ENCODE measurements at regions not wholly inside any gene's neighbourhood (a gene's known extent, or its start where the extent isn't known, plus 50 kb on each side); places are given as distances from the start of the nearest gene placed in this dataset.
"Not testable (repeated sequence)": the region's sequence is repeated elsewhere in the genome, so short reads cannot be mapped to it uniquely, and the experiment has no call there.

DNA sequence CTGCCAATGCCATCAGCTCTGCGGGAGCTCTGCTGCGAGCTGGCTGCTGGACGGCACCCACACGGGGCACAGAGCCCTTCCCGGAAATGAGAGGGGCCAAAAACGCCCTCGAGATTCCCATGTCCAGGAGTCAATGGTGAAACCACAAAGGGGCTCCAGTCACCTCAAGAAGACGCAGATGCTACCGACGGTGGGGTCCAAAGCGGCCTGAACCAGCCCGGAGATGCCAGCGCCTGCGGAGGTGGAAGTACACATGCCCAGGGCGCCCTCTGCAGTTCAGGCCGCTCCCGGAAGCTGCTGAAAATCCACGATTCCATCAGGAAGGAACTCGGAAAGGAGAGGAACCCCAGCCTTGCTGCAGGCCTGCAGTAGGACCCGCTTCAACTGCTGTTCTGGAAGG, 82.4 kb upstream of the SELENOP start:
- no peak for DNase-seq (ENCODE audit: low spot score)

DNA sequence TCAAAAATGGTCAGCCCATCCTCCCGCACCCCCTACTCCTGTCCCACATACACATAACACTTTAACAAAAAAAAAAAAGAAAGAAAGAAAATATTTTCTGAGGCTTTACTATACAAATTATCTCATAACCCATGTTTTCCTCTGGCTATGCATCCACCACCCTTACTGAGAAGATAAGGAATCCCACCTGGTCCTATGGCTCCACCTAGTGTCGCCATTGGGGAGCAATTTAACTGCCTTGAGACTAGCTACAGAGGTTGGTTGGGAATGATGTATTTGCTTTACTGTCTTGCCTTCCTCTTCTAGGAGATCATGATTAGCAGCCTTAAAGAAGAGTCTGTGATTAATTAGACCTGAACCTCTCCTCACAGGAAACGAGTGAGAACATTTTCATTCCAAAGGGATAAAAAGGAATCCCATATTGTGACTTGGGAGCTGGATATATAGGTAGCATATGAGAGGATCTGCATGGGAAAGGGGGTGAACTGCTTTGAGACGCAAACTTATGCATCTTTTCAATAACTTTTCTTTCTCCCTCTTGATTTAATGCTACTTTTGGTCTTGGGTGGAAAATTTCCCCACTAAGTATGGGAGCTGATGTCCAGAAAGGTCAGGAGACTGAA, 77.7 kb upstream of the SELENOP start:
- DNase-seq (ENCODE audit: low spot score), result peak; percentile 67

DNA sequence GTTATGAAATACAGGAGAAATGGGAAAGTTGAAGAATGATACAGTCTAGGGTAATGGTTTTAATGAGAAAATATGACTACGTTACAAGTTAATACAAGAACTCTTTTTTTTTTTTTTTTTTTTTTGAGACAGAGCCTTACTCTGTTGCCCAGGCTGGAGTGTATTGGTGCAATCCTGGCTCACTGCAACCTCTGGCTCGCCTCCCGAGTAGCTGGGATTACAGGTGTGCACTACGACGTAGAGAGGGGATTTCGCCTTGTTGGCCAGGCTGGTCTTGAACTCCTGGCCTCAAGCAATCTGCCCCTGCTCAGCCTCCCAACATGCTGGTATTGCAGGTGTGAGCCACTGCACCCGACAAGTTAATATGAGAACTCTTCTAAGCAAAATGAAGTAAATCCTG, 77.1 kb upstream of the SELENOP start:
- no peak for DNase-seq (ENCODE audit: low spot score)

DNA sequence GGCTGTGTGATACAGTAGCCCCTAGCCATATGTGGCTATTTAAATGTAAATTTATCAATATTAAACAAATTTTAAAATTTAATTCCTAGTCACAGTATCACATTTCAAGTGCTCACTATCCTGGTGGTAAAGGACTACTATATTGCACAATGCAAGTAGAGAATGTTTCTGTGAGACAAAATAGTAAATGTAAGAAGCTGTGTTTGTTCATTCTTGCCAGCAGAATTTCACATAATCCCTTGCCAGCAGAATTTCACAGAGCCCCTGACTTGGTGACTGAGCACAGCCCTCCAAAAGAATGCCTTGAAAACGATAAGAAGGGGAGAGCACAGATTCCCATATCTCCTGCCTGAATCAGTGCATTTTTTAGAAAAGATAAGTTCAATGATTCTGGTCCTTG, 75.9 kb upstream of the SELENOP start:
- DNase-seq (ENCODE audit: low spot score), result no peak

DNA sequence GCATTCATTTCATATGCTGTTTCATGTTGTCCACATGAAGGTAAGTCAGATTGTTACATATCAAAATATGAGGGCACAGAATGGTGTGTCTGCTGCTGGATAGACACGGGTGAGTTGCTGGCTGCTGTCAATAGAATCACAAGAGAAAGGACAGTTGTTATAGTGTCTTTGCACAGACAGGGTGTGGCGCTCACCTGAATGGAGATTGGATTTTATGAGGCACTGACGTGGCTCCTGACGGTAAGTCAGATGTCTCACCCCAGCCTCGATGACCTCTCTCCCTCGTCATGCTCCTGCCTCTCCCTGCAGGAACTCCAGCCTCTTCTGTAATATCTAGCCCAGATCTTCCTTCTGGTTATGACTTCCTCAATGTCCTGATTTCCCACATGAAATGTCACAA, 75.4 kb upstream of the SELENOP start:
- no peak for DNase-seq (ENCODE audit: low spot score)

DNA sequence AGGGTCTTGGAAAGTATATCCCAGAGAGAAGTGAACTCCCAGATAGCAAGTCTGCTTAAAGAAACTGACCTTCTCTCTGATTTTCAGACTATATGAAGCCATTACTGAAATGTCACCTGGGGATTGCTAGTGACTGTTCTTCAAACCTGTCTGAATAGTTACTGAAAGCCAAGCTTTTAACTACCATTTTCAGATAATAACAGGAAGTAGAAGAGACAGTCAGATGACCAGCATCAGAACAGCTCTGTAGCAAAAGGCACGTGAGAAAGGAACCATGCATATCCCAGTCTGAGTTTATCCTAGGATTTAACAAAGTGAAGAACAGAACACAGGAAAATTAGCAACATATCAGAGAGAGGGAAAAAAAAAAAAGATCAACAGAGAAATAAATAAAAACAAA, 74.9 kb upstream of the SELENOP start:
- no peak for DNase-seq (ENCODE audit: low spot score)

DNA sequence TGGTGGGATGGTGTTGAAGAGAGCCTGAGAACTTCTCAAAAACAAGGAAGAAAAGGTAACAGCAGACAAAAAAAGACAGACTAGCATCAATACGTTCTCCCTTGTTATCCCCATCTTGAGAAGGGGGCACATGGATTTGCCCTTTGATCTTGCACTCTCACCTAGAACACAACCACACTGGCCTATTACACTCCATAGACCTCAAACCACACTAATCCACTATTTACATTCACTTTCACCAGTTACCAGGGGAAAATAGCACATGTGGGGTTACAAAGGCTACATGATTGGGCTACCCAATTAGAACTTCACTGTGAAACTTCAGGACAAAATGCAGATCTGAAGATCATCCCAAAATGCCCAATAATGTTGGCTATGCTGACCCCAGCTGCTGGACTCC, 72.6 kb upstream of the SELENOP start:
- no peak for DNase-seq (ENCODE audit: low spot score)

DNA sequence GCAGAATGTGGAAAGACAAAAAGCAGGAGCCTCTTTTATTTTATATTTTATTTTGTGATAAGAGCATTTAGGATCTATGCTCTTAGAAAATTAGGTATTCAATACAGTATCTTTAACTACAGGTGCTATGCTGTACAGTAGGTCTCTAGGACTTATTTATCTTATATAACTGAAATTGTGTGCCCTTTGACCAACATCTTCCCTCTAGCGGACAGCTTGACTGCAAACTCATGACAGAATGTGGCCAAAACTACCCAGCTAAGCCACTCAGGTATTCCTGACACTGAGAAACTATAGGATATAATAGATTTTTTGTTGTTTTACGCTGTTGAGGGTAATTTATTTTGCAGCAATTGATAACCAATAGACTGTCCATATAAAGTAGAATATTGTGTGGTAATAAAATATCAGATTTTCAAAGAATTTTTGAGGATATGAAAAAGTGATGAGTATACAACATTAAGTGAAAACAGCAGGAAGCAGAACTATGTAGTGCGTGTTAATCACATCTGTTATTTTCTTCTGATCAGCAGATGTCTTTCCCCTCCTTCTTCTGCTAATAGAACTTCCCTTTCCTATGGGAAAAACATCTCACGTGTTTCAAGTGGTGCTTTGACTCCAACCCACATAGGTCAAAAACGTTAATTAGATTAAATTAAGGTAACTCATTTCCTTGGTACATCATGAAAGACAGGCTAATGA, 69.9 kb upstream of the SELENOP start:
- DNase-seq (ENCODE audit: low spot score), result no peak

DNA sequence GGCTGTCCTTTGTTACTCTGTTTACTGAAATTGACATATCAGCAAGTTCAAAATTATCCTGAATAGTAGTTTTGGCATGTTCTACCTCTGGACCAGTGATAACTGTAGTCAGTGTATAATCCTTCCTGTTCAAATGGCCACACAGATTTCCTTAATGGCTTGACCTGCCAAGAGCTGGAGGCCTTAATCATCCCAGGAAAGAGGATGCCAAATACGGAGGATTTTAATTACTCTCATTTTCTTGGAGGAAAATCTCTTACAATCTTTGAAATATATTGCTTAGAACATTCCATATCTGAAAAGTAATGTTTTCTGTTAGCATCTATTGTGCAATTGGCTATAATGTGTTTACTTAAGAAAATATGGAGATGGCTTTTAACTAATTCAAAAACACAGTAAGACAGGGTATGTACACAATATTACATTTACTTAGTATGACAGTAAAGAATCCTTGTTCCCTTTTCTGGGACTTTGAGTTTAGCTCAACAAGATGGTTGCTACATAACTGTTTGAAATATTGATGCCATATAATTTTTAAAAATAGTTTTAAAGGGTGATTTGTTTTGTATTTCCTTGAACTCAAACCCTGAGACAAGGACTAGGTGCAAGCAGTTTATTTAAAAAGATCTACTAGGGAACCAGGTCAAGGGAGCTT, 68.9 kb upstream of the SELENOP start:
- DNase-seq (ENCODE audit: low spot score), result no peak

DNA sequence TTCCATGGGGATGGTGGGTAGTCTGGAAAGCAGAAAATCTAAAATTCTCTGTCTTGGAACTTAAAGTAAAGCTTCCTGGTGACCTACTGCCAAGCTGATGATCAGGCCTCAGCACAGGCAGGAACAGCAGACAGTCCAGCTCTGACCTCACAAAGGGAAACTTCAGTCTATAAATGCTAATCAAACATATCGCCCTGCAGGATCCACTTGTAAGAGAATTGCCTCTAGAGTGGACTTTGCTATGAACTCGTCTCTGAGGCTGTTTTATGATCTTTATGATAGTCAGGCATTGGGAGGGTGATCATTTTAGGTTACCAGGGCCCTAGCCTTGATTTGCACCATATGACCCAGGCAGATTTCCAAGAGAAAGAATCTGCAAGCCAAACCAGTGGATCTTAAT, 67.6 kb upstream of the SELENOP start:
- no peak for DNase-seq (ENCODE audit: low spot score)

DNA sequence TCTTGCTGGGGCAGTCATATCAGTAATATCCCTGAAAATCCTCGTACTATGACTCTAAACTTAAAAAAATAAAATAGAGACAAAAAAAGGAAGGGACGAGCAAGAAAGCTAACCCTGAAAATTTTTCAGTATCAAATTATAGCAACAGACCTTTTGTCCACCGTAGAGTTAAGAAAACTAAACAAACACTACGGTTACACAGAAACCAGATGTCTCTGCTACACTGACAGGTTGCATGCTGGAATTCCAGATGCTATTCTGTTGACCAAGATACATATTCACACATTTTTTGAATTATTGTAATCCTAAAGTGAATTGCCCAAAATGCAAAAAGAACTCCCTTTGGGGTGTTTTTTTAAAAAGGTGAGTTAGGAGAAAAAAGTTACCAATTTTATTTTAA, 66.9 kb upstream of the SELENOP start:
- no peak for DNase-seq (ENCODE audit: low spot score)

DNA sequence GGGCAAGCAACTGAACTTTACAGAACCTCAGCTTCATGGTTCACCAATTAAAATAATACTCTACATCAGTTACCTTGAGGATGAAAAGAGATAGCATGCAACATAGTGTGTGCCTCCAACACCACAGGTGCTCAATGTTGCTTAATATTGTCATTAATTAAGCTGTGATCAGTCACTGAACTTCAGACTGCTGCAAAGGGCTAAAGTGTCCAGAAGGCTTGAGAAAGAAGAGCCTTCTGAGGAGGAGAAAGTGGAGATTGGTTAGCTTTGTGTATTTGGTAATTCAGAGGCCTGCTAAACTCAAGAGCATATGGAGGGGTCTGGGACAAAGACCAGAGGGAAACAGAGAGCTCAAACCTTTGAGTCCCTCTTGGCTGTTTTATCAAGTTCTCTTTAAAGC, 66.3 kb upstream of the SELENOP start:
- no peak for DNase-seq (ENCODE audit: low spot score)

DNA sequence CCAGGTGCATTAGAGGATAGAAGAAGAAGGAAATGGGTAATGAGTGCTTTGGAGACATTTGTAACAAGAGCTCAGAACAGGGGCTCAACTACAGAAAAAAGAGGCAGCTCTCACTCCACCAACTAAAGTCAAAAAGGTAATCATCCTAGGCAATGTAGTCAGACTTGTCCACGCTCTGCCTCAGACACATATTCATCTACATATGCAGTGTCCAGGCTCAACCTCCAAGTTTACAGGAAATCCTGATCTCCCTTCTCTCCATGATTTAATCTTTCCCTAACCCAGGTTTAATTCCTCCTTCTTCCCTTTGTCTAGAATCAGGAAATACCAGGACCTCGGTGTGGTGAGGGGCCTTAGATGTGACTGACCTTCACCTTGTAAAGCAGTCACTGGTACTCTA, 65.7 kb upstream of the SELENOP start:
- no peak for DNase-seq (ENCODE audit: low spot score)

DNA sequence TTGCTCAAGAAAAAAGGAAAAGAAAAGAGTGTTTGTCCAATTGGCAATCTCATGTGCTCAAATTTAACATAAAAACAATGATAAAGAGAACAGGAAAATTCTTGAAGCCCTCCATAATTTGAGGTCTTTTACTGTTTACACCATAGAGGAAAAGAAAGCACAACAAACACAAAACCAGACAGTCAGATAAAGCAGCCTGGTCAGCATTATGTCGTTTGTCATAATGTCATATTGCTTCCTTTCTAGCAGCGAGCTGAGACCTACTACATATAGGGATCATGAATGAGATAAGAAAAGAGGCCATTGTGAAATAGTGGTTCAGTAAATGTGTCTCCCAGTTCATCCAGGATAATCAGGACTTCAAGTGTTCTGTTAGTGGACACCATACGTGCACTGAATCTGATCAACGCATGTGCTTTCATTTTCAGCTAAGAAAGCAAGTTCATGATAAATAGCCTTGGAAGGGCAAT, 64.7 kb upstream of the SELENOP start:
- DNase-seq (ENCODE audit: low spot score), result no peak

DNA sequence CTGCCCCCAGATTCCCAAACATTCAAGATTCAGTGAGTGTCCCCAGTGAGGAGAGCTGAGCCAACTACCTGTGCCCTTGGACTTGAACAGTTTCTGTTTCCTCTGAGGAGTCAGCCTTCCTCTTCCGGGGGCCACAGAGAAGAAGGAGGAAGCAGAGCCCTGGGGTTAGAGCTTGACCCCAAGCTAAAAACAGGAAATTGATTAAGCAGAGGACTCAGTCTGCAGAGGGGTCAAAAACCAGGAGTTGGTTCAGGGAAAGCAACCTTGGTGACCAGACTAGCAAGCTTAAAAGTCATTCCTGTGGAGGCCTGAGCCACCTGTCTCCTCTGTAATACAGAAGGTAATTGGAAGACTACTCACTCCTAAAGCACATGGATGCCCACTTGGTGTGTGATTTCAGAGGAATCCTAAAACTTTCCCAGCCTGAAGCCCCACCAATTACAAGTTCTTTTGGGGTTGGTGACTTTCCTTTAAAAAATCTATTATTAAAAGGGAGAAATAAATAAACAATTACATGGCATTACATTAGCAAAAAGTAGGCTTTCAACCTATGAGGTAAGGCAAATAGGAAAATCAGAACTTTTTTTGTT, 64.2 kb upstream of the SELENOP start:
- no peak for DNase-seq (ENCODE audit: low spot score)

DNA sequence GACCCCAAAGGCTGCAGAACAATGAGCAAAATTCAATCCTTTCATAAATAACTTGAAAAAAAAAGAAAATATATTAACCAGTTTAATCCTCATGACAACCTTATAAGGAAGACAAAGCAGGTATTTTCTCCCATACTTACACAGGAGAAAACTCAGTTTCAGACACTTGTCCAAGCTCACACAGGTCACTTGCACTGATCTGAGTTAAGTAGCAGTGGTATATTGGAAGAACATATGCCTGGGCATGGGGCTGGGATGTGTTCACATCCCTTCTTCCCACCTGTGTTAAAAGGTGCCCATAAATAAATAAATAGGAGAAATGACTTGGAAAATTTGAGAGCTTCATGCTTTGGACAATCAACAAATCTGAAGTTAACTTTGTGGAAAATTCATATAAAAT, 63.5 kb upstream of the SELENOP start:
- DNase-seq (ENCODE audit: low spot score), result no peak

DNA sequence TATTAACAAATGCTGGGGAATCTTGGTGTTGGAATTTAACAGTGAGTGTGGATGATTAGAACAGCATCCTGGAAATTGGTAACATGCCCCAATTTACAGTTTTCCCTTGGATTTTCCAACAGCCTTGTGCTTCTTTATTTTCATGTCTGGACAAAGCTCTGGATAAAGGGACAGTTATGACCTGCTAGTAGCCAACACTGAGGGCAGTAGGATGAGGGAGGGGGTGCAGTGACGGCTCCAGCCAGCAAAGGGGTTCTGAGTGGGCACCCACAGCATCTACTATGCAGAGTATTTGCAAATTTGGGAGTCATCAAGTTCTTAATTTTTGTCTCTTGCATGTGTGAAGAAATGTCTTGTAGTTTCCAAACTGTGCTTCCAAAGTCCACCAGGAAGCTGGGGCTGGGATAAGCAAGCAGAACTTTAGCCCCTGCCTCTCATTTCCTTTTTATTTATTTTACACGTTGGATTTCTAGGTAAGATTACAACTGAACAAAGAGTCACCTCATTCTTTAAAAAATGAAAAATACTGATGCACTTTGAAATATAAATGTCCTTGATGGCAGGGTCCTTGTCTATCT, 63.0 kb upstream of the SELENOP start:
- no peak for DNase-seq (ENCODE audit: low spot score)

DNA sequence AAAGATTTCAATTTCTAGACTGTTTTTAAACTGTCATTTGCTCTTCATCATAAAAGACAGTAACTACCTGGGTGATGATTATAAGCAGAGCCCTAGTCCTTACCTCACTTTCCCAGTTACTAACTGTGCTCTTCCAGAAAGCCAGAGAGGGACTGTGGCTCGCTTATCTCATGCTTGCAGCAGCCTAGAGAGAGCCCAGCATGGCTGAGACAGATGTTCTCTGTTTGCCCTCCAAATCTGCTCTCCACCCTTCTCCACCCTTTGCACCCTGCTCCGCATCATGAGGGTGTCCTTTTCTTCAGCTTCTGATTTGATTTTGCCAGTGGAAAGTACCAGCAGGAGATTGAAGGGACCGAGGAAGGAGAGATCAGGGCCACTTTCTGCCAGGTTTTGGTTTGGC, 61.2 kb upstream of the SELENOP start:
- DNase-seq (ENCODE audit: low spot score), result no peak

DNA sequence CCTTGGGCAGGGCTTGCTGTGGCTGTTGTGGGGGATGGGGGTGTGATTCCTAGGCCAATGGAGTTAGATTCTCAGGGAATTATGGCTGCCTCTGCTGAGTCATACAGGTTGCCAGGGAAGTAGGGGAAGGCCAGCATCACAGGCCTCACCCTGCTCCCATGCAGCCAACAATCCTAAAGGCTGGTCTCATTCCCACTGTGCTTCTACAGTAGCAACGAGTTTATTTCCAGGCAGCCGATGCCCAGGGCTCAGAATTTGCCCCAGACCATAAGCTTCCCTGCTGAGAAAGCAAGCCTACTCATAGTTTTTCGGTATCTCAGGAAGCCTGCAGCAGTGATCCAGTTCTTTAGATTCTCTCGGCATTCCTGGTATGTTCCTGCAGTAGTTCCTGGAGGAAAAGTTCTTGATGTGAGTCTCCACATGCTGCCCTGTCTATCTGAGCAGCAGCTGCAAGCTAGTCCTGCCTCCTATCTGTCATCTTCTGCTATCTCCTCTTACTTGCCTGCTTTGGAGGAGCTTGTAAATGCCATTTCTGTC, 59.3 kb upstream of the SELENOP start:
- DNase-seq (ENCODE audit: low spot score), result no peak

DNA sequence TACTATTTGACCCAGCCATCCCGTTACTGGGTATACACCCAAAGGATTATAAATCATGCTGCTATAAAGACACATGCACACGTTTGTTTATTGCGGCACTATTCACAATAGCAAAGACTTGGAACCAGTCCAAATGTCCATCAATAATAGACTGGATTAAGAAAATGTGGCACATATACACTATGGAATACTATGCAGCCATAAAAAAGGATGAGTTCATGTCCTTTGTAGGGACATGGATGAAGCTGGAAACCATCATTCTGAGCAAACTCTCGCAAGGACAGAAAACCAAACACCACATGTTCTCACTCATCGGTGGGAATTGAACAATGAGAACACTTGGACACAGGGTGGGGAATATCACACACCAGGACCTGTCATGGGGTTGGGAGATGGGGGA, 56.7 kb upstream of the SELENOP start:
- DNase-seq (ENCODE audit: low spot score), result not testable (repeated sequence)

DNA sequence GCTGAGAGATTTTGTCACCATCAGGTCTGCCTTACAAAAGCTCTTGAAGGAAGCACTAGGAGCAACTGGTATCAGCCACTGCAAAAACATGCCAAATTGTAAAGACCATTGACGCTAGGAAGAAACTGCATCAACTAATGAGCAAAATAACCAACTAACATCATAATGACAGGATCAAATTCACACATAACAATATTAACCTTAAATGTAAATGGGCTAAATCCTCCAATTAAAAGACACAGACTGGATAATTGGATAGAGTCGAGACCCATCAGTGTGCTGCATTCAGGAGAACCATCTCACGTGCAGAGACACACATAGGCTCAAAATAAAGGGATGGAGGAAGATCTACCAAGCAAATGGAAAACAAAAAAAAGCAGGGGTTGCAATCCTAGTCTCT, 53.1 kb upstream of the SELENOP start:
- not testable (repeated sequence) for DNase-seq (ENCODE audit: low spot score)

Data from activated CD4-positive, alpha-beta T cell treated with anti-CD3 and anti-CD28 coated beads, Interleukin-2, Interleukin-4, amounts not matched to agents 100 ng/mL and 50 ng/mL, durations not matched to agents 16 hours and 8 hours (primary cell).